ENCODE measurements at regions not wholly inside any gene's neighbourhood (a gene's known extent, or its start where the extent isn't known, plus 50 kb on each side); places are given as distances from the start of the nearest gene placed in this dataset.

- no peak for TF ChIP-seq CTCF (IDR thresholded peaks at IDR 0.05; ENCODE audit: low read length, missing control alignments)
- H3K4me3 ChIP-seq (replicated peaks; ENCODE audit: low read depth, low read length): no peak overlapping the region
- DNase-seq (ENCODE audit: low read depth): no peak
Observed at GRCh38 chr4:170162416-170162815, 72.7 kb upstream of the AADAT start.

GRCh38 chr4:170157670-170158069 is 67.9 kb upstream of the AADAT start:
- no peak for DNase-seq (ENCODE audit: low read depth)
- no peak for TF ChIP-seq CTCF (IDR thresholded peaks at IDR 0.05; ENCODE audit: low read length, missing control alignments)

GRCh38 chr4:170145120-170145519 is 55.4 kb upstream of the AADAT start:
- no peak for DNase-seq (ENCODE audit: low read depth)
- H3K4me3 ChIP-seq (replicated peaks; ENCODE audit: low read depth, low read length): no peak overlapping the region
- TF ChIP-seq CTCF (IDR thresholded peaks at IDR 0.05; ENCODE audit: low read length, missing control alignments): no peak

More at GRCh38 chr4:170157670-170158069, 67.9 kb upstream of the AADAT start:
- no peak overlapping the region for H3K4me3 ChIP-seq (replicated peaks; ENCODE audit: low read depth, low read length)

GRCh38 chr4:170139764-170140163 is 50.0 kb upstream of the AADAT start:
- no peak for TF ChIP-seq CTCF (IDR thresholded peaks at IDR 0.05; ENCODE audit: low read length, missing control alignments)
- no peak overlapping the region for H3K4me3 ChIP-seq (replicated peaks; ENCODE audit: low read depth, low read length)
- peak; percentile 16 for DNase-seq (ENCODE audit: low read depth)

Data from fibroblast of pulmonary artery (primary cell).